ENCODE measurements at regions not wholly inside any gene's neighbourhood (a gene's known extent, or its start where the extent isn't known, plus 50 kb on each side); places are given as distances from the start of the nearest gene placed in this dataset.

DNA sequence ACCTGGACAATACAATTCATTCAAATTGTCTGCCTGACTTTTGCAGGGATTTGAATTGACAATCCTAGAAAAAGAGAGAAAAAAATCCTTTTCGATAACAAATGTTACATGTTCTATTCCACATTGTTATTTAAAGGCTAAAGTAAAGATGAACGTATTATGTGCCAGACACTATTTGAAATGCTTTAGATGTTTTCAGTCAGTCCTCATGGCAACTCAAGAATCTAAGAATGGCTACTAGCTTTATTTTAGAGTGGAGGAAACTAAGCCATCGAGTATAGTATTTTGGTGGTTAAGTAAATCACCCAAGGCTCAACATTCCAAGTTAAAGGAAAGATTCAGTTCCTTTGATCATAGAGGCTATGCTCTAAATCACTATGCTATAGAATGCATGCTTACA, 558.6 kb upstream of the MAN1A1 start:
- no peak overlapping the region for H3K9ac ChIP-seq (ENCODE audit: insufficient read depth, low read length)
- no peak overlapping the region for H3K27ac ChIP-seq (ENCODE audit: insufficient read depth, low read length)
- no peaks in the 10 kb centered on the region for H3K9me3 ChIP-seq (ENCODE audit: control insufficient read depth, insufficient read depth, low read depth, low read length)
- no peak for TF ChIP-seq EZH2 (IDR thresholded peaks at IDR 0.05; ENCODE audit: low read length, missing control alignments)
- TF ChIP-seq, protein P1, sequence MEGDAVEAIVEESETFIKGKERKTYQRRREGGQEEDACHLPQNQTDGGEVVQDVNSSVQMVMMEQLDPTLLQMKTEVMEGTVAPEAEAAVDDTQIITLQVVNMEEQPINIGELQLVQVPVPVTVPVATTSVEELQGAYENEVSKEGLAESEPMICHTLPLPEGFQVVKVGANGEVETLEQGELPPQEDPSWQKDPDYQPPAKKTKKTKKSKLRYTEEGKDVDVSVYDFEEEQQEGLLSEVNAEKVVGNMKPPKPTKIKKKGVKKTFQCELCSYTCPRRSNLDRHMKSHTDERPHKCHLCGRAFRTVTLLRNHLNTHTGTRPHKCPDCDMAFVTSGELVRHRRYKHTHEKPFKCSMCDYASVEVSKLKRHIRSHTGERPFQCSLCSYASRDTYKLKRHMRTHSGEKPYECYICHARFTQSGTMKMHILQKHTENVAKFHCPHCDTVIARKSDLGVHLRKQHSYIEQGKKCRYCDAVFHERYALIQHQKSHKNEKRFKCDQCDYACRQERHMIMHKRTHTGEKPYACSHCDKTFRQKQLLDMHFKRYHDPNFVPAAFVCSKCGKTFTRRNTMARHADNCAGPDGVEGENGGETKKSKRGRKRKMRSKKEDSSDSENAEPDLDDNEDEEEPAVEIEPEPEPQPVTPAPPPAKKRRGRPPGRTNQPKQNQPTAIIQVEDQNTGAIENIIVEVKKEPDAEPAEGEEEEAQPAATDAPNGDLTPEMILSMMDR (conservative IDR thresholded peaks at IDR 0.05 in 1 of 2, IDR thresholded peaks at IDR 0.05 in 1 of 2; ENCODE audit: low read depth in 1 of 2, low read length in 2 of 2): no peak
- no peak overlapping the region for H3K4me3 ChIP-seq (replicated peaks in 1 of 4; ENCODE audit: control extremely low read depth in 1 of 4, insufficient read depth in 1 of 4, low read depth in 3 of 4, low read length in 4 of 4)
- H2AFZ ChIP-seq (ENCODE audit: low read length): no peak overlapping the region
- no peak for DNase-seq (ENCODE audit: low read depth in 2 of 2)
- no peaks in the 10 kb centered on the region for H4K20me1 ChIP-seq (ENCODE audit: control insufficient read depth, extremely low read depth, insufficient read depth, low read length)
- H3K4me1 ChIP-seq (ENCODE audit: control insufficient read depth, extremely low read depth, insufficient read depth, low read length): no peaks in the 10 kb centered on the region
- no peaks in the 10 kb centered on the region for H3K27me3 ChIP-seq (ENCODE audit: control insufficient read depth, insufficient read depth, low read length)
- H3K79me2 ChIP-seq (ENCODE audit: control insufficient read depth, insufficient read depth, low read length): no peaks in the 10 kb centered on the region
- H3K4me2 ChIP-seq (ENCODE audit: extremely low read depth, insufficient read depth, low read length): no peak overlapping the region
- no peaks in the 10 kb centered on the region for H3K36me3 ChIP-seq (ENCODE audit: control insufficient read depth, insufficient read depth, low read length)

DNA sequence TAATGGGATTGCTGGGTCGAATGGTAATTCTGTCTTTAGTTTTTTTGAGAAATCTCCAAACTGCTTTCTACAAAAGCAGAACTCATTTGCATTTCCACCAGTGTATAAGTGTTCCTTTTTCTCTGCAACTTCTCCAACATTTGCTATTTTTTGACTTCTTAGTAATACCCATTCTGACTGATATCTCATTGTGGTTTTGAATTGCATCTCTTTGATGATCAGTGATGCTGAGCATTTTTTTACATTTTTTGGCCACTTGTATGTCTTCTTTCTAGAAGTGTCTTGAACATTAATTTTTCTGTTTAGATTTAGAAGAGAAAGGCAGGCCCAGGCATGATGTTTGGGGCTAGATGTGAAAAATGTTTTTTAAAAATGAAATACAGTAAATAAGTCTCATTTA, 553.1 kb upstream of the MAN1A1 start:
- Histone ChIP-seq H4K20me1 (ENCODE audit: control insufficient read depth, extremely low read depth, insufficient read depth, low read length) (no peaks in the 10 kb centered on the region), H3K9ac (ENCODE audit: insufficient read depth, low read length) (no peak overlapping the region), H3K9me3 (ENCODE audit: control insufficient read depth, insufficient read depth, low read depth, low read length) (no peaks in the 10 kb centered on the region), H3K27me3 (ENCODE audit: control insufficient read depth, insufficient read depth, low read length) (no peaks in the 10 kb centered on the region), H2AFZ (ENCODE audit: low read length) (no peak overlapping the region), H3K27ac (ENCODE audit: insufficient read depth, low read length) (no peak overlapping the region), H3K4me3 (replicated peaks in 1 of 4; ENCODE audit: control extremely low read depth in 1 of 4, insufficient read depth in 1 of 4, low read depth in 3 of 4, low read length in 4 of 4) (no peak overlapping the region), H3K79me2 (ENCODE audit: control insufficient read depth, insufficient read depth, low read length) (no peaks in the 10 kb centered on the region), H3K4me2 (ENCODE audit: extremely low read depth, insufficient read depth, low read length) (no peak overlapping the region), H3K36me3 (ENCODE audit: control insufficient read depth, insufficient read depth, low read length) (no peaks in the 10 kb centered on the region), H3K4me1 (ENCODE audit: control insufficient read depth, extremely low read depth, insufficient read depth, low read length) (no peaks in the 10 kb centered on the region)
- TF ChIP-seq EZH2 (IDR thresholded peaks at IDR 0.05; ENCODE audit: low read length, missing control alignments): no peak
- TF ChIP-seq, protein P1 (conservative IDR thresholded peaks at IDR 0.05 in 1 of 2, IDR thresholded peaks at IDR 0.05 in 1 of 2; ENCODE audit: low read depth in 1 of 2, low read length in 2 of 2): no peak
- DNase-seq (ENCODE audit: low read depth in 2 of 2): no peak

DNA sequence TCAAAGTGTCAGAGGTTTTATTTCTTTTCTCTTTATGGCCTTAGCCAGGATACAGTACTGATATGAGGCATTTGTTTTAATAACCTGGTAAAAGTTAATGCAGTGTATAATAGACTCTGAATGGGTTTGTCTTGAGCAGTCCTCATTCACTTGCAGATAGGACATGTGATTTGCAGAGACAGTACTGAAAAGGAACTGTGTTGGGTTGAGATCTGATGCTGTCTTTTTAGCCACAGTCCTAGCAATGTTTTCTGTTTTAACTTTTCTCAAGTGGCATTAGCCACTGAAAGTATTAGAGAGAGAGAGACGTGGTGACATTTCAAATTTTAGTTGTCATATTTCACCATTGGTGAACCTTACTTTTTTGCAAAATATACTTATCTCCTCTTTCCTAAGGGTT, 547.2 kb upstream of the MAN1A1 start:
- Histone ChIP-seq H3K4me1 (ENCODE audit: control insufficient read depth, extremely low read depth, insufficient read depth, low read length) (no peaks in the 10 kb centered on the region), H2AFZ (ENCODE audit: low read length) (no peak overlapping the region), H3K4me3 (replicated peaks in 1 of 4; ENCODE audit: control extremely low read depth in 1 of 4, insufficient read depth in 1 of 4, low read depth in 3 of 4, low read length in 4 of 4) (no peak overlapping the region)

More for the DNA sequence above, 547.2 kb upstream of the MAN1A1 start:
- no peak overlapping the region for H3K27ac ChIP-seq (ENCODE audit: insufficient read depth, low read length)
- DNase-seq (ENCODE audit: low read depth in 2 of 2): no peak
- H3K9me3 ChIP-seq (ENCODE audit: control insufficient read depth, insufficient read depth, low read depth, low read length): no peaks in the 10 kb centered on the region
- no peaks in the 10 kb centered on the region for H3K36me3 ChIP-seq (ENCODE audit: control insufficient read depth, insufficient read depth, low read length)
- H3K4me2 ChIP-seq (ENCODE audit: extremely low read depth, insufficient read depth, low read length): no peak overlapping the region
- H4K20me1 ChIP-seq (ENCODE audit: control insufficient read depth, extremely low read depth, insufficient read depth, low read length): no peaks in the 10 kb centered on the region
- H3K27me3 ChIP-seq (ENCODE audit: control insufficient read depth, insufficient read depth, low read length): no peaks in the 10 kb centered on the region
- TF ChIP-seq, protein P1 (conservative IDR thresholded peaks at IDR 0.05 in 1 of 2, IDR thresholded peaks at IDR 0.05 in 1 of 2; ENCODE audit: low read depth in 1 of 2, low read length in 2 of 2): no peak
- TF ChIP-seq EZH2 (IDR thresholded peaks at IDR 0.05; ENCODE audit: low read length, missing control alignments): no peak
- H3K9ac ChIP-seq (ENCODE audit: insufficient read depth, low read length): no peak overlapping the region
- H3K79me2 ChIP-seq (ENCODE audit: control insufficient read depth, insufficient read depth, low read length): no peaks in the 10 kb centered on the region
